HFFc6 (cell line): ENCODE measurements at regions not wholly inside any gene's neighbourhood (a gene's known extent, or its start where the extent isn't known, plus 50 kb on each side); places are given as distances from the start of the nearest gene placed in this dataset.

Source experiments
- DNase-seq: peaks from one replicate; pipeline ENCODE4 v3.0.0-alpha.2; 2018
- H3K27ac Mint-ChIP-seq: 2 replicates; pipeline ENCODE4 v1.8.0; 2020; ENCODE audit warnings: mild to moderate bottlenecking, mixed read lengths
- H3K27me3 Mint-ChIP-seq: 2 replicates; pipeline ENCODE4 v1.8.0; 2021; ENCODE audit warnings: mild to moderate bottlenecking, moderate library complexity, mixed read lengths; ENCODE audit not compliant: insufficient read depth
- H3K36me3 Mint-ChIP-seq: 2 replicates; pipeline ENCODE4 v1.8.0; 2021; ENCODE audit warnings: low read depth, mixed read lengths
- H3K4me1 Mint-ChIP-seq: 2 replicates; pipeline ENCODE4 v1.8.0; 2020; ENCODE audit warnings: low read depth, mixed read lengths
- H3K4me3 Mint-ChIP-seq: 2 replicates; pipeline ENCODE4 v1.8.0; 2020; ENCODE audit warnings: mild to moderate bottlenecking, moderate library complexity, mixed read lengths
- H3K9me3 Mint-ChIP-seq: 2 replicates; pipeline ENCODE4 v1.8.0; 2020; ENCODE audit warnings: mild to moderate bottlenecking, mixed read lengths
- TF ChIP-seq, protein P1 (sequence below): fragments of 200-600 bp; sonication (generic); IDR thresholded peaks from 2 replicates; pipeline ENCODE4 v1.5.0; 2021; ENCODE audit warnings: antibody characterized with exemption, mild to moderate bottlenecking

DNA sequence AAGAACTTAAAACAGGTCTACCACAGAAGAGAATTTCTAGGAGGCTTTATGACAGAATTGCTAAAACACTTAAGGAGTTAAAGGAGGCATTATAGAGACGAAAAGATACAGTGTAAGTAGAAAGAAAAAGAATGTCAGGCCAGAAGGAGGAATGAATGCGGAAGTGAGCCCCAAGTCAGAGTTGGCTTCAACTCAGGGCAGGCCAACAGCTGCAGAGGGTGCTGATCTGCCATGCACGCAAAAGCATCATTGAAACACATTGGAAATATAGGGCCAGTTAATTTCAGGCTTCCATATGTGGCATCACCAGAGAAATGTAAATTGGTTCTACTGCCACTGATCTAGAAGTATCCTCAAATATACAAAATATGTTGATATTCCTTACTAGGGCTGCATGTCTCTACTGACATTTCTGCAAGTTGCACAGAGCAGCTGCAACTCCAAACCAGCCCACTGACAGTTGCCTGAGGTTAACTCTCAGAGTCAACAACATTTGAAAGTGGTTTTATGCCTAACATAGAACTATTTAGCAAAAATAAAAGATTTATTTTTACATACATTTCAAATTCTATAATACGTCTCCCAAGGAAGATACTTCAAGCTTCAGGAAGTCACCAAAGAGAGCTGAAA is 324.1 kb downstream of the C11orf87 start:
- peaks cover 6% of the 10 kb centered on the region for H3K9me3 Mint-ChIP-seq
- TF ChIP-seq, protein P1, sequence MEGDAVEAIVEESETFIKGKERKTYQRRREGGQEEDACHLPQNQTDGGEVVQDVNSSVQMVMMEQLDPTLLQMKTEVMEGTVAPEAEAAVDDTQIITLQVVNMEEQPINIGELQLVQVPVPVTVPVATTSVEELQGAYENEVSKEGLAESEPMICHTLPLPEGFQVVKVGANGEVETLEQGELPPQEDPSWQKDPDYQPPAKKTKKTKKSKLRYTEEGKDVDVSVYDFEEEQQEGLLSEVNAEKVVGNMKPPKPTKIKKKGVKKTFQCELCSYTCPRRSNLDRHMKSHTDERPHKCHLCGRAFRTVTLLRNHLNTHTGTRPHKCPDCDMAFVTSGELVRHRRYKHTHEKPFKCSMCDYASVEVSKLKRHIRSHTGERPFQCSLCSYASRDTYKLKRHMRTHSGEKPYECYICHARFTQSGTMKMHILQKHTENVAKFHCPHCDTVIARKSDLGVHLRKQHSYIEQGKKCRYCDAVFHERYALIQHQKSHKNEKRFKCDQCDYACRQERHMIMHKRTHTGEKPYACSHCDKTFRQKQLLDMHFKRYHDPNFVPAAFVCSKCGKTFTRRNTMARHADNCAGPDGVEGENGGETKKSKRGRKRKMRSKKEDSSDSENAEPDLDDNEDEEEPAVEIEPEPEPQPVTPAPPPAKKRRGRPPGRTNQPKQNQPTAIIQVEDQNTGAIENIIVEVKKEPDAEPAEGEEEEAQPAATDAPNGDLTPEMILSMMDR: no peak
- no peaks in the 10 kb centered on the region for H3K36me3 Mint-ChIP-seq
- no peak overlapping the region for H3K4me3 Mint-ChIP-seq
- DNase-seq: no peak
- no peaks in the 10 kb centered on the region; the same call in 1 of the 2 replicates for H3K4me1 Mint-ChIP-seq
- no peak overlapping the region for H3K27ac Mint-ChIP-seq
- peaks cover 4% of the 10 kb centered on the region; the same call in 1 of the 2 replicates for H3K27me3 Mint-ChIP-seq

DNA sequence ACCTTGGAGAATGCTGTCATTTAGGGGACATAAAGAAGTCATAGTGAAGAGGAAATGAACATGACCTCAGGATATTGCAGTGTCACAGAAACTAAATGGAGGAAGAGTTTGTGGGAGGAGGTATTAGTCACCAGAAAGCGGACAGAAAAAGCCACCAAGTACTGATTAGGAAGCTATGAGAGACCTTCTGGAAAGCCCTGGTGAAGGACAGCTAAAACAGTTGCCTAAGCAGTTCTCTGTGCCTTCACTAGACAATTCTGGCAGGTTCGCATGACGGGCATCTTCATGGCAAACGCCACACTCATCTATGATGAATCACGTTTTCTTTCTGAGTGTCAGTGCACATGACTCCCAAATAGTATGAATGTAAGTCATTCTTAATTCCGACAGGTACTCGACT is 325.8 kb downstream of the C11orf87 start:
- no peak overlapping the region for H3K4me3 Mint-ChIP-seq
- peaks cover 4% of the 10 kb centered on the region; the same call in 1 of the 2 replicates for H3K27me3 Mint-ChIP-seq
- DNase-seq: no peak
- peaks cover 6% of the 10 kb centered on the region for H3K9me3 Mint-ChIP-seq
- no peaks in the 10 kb centered on the region for H3K36me3 Mint-ChIP-seq
- TF ChIP-seq, protein P1: no peak
- no peaks in the 10 kb centered on the region; the same call in 1 of the 2 replicates for H3K4me1 Mint-ChIP-seq
- H3K27ac Mint-ChIP-seq: no peak overlapping the region

DNA sequence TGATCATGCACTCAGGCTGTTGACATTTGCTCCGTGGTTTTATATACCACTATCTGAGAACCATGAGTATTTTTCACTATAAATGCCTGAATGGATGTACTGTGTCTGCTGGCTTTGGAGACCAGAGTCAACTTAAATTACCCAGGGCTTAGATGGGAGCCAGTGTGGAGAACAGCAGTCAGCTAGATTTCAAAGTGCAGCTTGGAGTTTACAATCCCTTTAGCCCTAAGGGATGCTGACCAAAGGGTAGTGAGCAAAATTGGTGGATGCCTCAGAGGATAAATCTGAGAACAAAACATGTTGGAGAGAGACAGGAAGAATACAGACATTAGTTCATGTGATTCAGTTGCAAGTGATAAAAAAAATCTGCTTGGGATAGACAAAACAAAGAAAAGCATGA is 327.5 kb downstream of the C11orf87 start:
- no peak overlapping the region for H3K4me3 Mint-ChIP-seq
- peaks cover 6% of the 10 kb centered on the region for H3K9me3 Mint-ChIP-seq
- DNase-seq: no peak
- TF ChIP-seq, protein P1: no peak
- H3K36me3 Mint-ChIP-seq: no peaks in the 10 kb centered on the region
- no peaks in the 10 kb centered on the region; the same call in 1 of the 2 replicates for H3K4me1 Mint-ChIP-seq
- H3K27me3 Mint-ChIP-seq: peaks cover 4% of the 10 kb centered on the region; the same call in 1 of the 2 replicates
- no peak overlapping the region for H3K27ac Mint-ChIP-seq

DNA sequence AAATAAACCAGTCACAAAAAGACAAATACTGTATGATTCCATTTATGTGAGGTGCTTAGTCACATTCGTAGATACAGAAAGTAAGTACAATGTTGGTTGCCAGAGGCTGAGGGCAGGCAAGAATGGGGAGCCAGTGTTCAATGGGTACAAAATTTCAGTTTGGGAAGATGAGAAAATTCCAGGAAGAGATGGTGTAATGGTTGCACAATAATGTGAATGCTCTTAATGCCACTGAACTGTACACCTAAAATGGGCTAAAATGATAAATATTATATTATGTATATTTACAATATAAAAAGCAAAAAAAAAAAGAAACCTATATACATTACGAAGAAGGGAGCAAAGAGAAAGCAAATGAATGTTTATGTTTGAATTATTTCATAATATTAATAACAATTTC is 329.0 kb downstream of the C11orf87 start:
- Mint-ChIP-seq H3K4me1 (no peaks in the 10 kb centered on the region; the same call in 1 of the 2 replicates), H3K4me3 (no peak overlapping the region), H3K27me3 (peaks cover 2% of the 10 kb centered on the region; the same call in 1 of the 2 replicates), H3K36me3 (no peaks in the 10 kb centered on the region), H3K27ac (no peak overlapping the region), H3K9me3 (peaks cover 1% of the 10 kb centered on the region)
- no peak for DNase-seq
- TF ChIP-seq, protein P1: no peak

DNA sequence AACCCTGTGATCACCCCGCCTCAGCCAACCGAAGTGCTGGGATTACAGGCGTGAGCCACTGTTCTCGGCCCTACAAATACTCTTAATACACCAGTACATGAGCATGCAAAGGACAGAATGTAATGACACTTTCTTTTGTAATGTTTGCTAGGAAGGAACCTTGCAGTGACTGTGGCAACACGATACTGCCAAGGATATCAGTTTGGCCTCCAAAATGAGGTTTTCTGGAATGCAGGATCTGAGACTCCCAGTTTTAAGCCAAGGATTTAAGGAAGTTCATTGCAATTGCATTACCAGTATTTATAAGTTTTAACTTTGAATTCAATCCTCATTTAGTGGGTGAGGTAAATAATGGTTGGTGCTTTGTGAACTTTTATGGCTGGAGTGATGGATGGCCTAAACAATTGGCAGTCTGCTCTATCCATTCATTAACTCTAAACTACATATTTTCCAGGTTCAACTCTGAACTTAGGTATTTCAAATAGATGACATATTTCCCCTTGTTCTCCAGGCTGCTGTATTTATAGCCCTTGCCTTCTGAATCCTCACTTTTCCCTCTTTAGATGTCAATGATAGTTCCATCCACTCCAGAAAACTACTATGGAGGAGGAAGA is 330.3 kb downstream of the C11orf87 start:
- no peak for DNase-seq
- no peaks in the 10 kb centered on the region; the same call in 1 of the 2 replicates for H3K4me1 Mint-ChIP-seq

More for the DNA sequence above, 330.3 kb downstream of the C11orf87 start:
- Mint-ChIP-seq H3K27me3 (no peaks in the 10 kb centered on the region; the same call in 1 of the 2 replicates), H3K4me3 (no peak overlapping the region), H3K9me3 (no peaks in the 10 kb centered on the region), H3K36me3 (no peaks in the 10 kb centered on the region), H3K27ac (no peak overlapping the region)
- TF ChIP-seq, protein P1: no peak
